ENCODE measurements at regions not wholly inside any gene's neighbourhood (a gene's known extent, or its start where the extent isn't known, plus 50 kb on each side); places are given as distances from the start of the nearest gene placed in this dataset.
"Not testable (repeated sequence)": the region's sequence is repeated elsewhere in the genome, so short reads cannot be mapped to it uniquely, and the experiment has no call there.

DNA sequence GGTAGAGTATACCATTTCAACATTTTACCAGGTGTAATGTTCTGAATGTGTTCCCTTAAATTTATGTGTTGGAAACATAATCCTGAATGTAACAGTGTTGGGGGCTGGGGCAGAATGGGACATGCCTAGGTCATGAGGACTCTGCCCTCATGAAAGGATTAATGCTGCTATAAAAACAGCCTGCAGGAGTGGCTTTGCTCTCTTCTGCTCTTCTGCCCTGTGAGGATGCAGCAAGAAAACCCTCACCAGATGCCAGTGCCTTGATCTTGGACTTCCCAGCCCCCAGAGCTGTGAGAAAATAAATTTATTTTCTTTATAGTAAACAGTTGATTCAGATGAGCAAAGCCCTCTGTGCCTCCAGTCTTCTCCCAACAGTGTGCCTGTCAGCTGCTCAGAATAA, 326.0 kb upstream of the ONECUT1 start:
- DNase-seq = no peak

DNA sequence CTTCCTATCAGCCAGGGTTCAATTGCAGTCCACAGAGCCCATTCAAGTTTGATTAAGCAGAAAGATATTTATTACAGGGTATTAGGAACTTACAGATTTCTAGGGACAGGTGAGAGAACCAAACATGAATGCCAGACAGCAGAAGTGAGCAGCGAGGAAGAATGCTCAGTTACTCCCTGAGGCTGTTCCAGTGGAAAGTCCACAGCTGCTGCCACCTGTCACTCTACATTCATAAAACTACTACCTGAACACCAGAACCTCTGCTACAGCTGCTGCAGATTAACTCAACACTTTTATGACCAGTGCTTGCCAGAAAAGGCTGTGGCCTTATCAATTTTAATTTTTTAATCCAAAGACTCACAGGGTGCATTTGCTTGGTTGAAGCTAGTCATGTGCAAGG, 325.4 kb upstream of the ONECUT1 start:
- no peak for DNase-seq

DNA sequence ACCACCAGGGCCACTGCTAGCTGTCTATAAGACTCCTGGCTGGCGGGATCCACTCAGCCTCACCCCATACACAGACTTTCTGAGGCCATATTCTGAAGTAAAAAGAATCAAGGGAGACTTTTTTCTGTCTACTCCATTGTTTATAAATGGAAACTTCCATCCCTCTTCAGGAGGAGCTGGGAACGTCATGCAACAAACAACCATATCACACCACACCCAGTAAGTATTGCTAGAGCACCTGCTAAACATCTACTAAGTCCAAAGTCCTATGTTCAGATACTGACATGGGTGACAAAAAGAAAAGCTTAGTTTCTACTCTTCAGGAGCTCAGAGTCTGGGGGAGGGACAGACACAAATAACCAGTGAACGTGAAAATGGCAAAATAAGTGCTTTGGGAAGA, 324.8 kb upstream of the ONECUT1 start:
- DNase-seq = no peak

DNA sequence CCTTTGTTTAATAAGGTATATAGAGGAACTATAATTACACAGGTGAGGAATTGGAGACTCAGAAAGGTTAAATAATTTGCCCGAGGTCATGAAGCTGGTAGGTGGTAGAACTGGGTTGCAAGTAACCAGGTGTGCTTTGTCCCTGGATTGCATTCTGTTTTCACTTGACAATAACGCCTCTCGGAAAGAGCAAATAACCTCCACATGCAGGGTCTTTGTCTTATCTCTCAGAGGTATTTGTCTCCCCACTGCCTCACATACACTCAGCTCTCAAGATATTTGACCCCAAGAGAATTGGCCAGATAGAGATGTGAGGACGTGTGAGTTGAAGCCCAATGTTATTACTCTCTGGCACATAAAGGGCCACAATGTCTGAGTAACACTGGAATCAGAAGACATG, 320.9 kb upstream of the ONECUT1 start:
- DNase-seq = no peak

DNA sequence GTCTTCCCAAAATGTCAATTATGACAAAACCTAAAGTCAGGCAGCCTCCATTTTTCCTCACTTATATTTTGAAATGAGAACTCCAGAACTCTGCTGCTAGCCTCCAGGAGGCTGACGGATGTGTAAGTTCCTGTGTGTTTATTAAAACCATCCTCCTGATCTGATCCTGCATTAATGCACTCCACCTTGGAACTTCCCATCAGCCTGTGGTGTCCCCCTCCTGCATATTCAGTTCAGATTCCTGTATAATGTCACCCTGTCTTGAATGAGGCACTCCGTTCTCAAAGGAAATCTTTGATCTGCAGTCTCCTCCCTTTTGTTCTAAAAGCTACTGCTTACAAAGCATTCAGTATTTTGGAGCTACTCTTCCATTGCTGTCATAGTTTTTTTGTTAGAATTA, 318.2 kb upstream of the ONECUT1 start:
- DNase-seq = no peak

DNA sequence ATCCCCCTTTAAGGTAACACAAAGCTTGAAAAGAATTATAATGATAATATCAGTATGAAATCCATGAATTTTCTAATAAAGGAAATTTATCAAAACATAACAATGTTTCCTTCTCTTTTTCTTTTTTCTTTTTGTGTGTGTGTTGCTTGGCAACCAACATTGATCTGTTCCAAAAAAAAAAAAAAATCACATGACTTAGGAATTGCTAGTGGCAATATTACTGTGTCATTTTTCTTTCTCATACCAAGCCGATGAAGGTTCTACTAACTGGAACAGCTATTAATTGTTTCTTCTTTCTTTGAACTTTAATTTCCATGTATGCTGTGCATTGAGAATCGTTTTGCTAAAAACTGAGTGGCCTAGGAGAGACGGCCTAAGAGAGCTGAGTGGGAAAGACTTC, 317.7 kb upstream of the ONECUT1 start:
- no peak for DNase-seq

DNA sequence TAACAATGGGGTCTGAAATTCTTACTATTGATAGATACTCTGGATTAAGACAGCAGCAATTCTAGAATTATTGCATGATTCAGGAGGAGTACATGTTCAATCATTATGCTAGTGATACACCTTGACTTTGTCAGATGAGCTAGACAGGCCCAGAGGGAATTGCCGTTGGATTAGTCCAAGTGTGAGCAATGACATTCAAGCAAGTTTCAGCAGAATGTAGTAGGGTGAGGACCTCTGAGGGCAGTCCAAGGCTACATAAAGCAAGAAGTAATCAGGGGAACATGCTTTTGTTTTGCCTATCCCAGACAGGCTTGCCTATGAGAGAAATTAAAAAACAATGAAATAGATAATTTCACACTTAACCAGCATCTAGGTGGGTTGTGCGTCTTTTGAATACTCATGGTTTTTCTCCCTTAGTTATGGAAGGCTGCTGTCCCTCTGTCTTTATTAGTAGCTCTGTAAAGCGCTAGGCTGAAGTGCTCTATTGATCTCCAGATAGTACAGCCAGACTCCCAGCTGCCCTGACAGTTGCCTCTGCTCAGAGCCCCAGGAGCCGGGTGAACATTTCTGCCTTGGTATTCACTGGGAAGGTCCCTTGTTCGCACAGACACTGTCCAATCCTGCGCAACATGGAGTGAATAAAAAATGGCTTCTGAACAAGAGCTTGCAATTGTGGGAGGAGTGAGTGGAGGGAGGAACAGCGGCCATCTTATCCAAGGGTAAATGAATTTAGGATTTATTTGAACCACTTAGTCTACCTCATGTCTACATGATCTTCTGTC, 316.6 kb upstream of the ONECUT1 start:
- DNase-seq = no peak

DNA sequence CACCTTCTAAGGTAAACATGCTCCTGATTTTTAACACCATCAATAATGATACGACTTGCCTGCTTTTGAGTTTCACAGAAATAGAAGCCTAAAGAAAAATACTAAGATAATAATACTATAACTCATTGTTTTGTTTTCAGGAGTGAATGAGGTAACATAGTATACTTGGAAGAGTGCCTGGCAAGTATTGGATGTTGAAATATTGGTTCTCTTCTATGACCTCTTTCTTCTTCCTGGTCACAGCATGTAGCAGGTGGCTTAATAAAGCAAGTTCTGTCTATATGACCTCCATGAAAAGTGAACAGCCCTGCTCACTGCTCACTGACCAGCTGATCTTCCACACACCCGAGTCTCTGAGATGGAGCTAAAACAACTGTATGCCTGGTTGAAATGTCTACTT, 312.3 kb upstream of the ONECUT1 start:
- DNase-seq = no peak

DNA sequence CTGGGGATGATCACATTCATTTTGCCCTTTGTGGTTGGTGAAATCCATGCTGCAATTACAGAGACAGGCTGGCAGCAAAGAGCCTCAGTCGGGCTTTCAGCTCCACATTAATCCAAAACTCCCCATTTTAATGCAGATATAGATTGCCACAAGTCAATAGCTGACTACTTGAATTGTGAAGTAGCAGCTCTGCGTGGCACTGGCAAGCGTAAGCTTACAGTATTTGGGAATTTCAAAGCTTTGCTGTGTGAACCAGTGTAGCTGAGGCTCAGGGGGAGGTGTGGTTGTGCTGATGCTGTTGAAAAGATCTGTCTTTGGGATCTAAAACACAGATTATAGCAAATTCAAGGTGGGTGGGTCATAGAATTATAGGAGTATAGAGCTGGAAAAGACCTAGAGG, 290.3 kb upstream of the ONECUT1 start:
- no peak for DNase-seq

DNA sequence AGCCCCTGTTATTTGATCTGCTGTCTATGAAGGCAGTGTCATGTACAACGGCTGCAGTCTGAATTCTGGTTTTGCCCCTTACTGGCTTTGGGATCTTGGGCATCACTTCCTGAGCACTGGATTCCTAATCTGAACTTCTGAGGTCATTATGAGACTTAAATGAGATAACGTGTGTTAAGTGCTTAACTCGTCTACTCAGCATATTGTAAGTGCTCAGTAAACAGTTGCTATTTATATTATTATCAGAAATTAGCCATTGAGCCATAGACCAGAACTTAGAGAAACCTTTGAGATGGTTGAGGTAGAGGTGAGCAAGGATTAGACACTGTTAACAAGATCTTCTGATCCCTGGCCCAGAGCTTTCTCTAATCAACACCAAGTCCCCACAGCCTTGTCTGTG, 284.1 kb upstream of the ONECUT1 start:
- no peak for DNase-seq

DNA sequence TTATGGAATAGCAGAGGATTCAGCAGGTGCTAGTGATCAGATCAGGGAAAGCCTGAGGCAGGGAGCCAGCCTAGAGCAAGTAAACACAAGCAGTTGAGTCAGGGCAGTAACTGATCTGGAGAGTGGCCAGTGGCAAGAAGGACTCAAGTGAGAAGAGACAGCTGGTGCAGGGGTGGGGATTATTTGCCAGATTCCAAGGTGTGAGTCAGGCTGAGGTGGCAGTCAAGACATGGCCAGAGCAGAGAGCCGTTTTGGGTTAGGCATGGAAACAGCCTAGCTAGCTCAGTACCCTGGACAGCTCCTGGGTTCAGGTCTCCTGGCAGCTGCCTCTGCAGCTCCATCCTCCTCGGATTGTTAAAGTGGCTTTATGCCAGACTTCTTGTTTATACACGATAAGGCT, 281.9 kb upstream of the ONECUT1 start:
- no peak for DNase-seq

DNA sequence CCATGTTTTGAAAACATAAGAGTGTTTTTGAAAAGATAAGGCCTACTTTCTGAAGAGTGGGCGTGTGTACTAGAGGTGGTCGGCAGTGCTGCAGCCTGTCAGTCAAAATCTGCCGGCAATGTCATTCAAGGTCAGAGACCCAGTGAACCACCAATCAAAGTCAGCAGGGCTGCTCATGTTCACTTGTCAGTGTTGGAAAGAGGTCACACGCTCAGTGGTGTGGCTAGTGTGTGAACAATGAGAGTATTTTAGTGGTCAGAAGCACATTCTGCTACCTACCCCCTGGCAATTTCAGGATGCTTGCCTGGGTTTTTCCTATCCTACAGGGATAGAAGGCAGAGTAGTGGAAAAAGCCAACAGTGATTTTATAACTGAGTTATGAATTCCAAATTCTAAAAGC, 278.5 kb upstream of the ONECUT1 start:
- no peak for DNase-seq

DNA sequence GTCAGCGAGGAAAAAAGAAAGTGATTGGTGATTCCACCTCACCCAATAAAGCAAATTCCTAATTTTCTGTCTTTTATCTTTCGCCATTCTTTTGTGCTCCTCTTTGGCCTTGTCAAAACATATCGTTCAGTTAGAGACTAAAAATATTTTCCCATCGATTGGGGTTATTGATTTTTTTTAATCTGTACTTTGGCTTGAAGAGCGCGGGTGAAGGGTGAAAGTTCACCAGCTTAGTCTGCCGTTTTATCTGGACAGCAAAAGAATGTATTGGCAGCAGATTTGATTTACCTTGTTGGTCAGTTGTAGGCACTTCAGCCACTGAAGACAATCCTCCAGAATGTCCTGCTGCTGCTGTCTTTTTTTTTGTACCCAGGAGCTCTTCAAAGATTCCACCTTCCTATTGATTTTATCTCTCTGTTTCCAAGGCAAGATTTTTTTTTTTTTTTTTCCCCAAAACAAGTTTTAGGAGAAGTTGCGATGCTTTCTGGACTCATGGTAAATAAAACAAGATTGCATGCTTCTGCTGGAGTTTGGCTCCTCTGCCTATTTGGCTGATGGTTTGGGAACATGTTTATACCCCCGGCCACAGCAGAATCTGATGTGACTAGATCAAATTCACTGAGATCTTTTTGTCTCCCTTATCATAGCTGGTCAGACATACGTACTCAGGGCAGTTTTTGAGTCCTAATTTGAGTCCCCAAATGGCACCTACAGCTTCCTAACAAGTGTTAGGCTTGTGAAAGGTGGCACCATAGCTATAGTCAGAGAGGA, 269.3 kb upstream of the ONECUT1 start:
- DNase-seq = no peak

DNA sequence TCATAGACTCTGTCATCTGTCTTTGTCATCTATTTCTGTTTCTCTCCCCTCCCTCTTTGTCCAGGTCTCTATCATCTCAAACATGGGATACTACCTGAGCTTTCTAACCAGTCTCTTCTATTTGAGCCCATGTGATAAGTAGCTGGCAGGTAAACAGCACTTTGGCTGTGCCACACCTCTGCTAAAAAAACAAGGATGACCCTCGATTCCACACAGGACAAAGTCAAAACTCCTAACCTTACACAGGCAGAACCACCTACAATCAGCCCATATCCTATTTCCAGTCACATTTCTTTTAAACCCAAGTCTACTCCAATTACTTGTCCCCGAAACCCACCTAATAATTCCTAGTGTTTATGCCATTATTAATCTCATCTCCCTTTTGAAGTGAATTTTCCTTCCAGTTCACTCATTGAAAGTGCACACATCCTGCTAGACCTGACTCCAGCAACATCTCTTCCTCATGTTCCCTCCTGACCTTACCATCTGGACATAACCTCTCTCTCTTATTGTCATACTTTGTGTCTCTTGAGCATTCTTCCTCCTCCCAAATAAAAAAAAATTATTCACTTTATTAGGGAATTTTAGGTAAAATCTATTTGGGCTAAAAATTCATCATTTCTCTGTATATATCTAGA, 256.1 kb upstream of the ONECUT1 start:
- DNase-seq = no peak

DNA sequence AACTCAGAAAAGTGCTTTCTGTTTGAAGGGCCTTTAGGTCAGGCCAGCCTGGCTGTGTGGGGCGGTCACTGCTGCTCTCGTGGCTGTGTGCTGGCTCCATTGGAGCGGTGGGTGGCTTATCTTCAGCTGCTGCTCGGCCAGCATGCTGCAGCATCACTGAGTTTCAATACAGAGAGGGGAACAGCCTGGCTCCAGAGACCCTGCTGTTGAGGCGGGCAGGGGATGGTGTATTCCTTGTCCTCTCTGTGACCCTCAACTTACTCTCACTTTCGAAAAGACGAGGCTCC, 248.5 kb upstream of the ONECUT1 start:
- DNase-seq = no peak

DNA sequence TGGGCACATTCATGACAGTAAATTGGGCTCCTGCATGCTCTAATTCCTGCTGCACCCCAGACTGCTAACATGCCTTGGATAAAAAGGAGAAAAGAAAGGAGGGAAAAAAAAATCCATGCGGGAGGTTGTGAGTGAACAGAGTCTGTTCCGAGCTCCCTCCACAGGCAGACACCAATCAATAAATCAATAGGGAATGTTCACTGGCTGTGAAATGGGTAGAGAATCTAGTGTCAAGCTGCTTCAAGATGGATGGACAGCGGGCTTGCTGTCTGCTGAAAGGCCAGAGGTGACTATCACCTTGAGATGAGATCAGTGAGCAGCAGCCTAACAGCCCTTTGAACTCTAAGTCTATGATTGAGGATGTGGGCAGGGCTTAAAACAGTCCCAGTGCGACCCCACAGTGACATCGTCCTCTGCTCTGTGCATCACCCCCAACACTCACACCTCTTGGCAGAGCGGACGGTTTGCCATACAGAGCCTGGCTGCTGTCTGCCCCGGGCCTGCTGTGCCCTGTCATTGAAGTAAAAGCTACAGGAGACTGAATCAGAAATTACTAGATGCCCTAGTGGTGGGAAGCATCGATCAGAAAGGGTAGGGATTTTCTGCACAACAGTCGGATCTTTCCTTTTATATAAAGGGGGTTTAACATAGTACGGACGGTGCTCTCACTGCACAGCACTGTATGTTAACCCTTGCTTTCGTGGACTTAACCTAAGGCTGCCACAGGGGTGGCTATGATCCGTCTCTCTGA, 247.9 kb upstream of the ONECUT1 start:
- DNase-seq = no peak

DNA sequence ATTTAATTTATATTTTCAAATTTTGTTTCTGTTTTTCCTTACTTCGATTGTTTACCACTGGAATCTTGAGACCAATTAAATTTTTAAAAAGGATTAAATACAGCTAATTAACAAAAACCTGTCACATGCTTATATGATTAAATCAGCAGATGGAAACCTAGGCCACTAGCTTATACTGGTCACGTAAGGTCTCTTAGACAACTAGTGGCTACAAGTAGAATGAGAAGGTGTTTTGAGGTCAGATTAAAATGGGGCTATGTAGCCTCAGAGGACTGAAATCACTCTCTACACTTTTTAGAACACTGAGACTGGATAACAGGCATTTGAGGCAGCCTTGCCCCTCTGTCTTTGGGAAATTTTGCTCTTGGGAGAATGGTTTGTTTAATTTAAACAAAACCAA, 246.5 kb upstream of the ONECUT1 start:
- no peak for DNase-seq

DNA sequence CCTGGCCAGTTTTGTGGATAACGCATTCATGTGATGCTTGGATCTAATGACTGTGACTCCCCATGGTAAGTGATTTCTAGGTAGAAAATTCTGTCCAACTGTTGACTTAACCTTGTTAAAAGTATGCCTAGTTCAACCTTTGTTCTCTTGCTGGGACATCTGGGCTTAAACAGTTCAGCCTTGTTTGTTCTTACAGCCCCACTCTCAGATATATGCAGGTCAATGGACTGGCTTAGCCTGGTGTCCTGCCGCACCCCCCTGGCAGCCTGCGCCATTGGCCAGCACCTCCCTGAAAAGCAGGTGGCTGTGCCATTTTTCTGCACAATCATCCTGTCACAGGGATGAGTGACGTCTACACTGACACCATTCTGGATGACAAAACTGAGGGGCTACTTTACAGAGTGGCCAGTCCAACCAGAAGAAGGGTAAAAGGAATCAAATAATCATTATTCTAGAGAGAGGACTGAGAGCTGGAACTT, 244.7 kb upstream of the ONECUT1 start:
- DNase-seq = no peak

DNA sequence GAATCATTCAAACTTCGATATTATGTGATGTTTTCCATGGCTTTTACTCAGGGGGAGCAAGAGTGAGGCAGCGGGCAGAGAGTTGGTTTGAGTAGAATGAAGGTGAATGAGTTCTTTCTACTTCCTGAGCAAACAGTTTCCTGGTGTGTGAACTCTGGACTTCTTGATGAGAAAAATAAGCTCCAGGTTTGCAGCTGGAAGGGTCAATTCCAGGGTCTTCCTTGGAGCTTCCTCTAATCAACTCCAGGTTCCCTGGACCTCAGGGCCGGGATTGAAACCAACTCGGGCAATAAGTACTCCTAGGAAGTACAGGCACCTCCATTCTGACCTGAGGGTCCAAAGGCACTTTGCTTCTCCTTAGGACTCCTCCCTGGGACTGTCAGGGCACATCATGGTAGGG, 243.6 kb upstream of the ONECUT1 start:
- DNase-seq = no peak

DNA sequence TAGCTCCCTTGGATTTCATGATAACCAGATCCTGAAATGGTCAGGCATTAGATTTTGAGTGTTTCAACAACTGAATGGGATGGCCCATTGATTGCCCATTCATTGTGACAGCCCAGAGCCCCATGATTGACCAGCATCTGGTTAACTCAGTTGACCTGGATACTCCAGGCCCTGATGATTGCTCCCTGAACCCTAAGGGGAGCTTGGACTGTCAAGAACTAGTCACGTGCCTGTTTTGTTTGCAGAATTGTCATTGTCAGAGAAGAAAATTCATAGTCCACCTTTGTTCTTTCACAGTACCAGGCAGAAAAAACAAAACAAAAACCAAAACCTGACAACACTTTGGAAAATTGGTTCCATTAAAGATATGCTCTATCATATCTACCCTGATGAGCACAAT, 241.3 kb upstream of the ONECUT1 start:
- no peak for DNase-seq

DNA sequence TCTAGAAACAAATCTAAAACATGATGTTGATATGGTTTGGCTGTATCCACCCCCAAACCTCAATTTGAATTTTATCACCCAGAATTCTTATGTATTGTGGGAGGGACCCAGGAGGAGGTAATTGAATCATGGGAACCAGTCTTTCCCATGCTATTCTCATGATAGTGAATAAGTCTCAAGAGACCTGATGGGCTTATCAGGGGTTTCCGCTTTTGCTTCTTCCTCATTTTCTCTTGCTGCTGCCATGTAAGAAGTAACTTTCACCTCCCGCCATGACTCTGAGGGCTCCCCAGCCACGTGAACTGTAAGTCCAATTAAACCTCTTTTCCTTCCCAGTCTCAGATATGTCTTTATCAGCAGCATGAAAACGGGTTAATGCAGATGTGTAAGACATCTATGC, 232.7 kb upstream of the ONECUT1 start:
- DNase-seq = no peak

DNA sequence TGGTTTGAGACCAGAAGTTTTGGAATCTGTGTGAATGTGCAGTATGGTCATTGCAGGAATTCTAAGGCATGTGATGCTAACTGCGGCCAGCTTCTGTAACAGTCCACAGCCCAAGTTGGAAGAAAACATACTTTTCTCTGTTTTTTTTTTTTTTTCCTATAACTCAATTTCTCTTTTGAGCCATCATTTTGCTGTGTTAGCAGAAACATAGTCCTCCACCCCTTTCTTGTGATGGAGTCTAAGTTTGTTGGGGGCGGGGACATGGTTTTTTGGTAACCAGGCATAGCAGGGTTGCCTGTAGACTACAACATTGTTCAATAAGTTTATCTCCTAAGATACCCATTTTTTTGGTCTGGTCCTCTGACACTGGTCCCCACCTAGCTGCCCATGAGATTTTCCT, 223.2 kb upstream of the ONECUT1 start:
- DNase-seq = no peak

DNA sequence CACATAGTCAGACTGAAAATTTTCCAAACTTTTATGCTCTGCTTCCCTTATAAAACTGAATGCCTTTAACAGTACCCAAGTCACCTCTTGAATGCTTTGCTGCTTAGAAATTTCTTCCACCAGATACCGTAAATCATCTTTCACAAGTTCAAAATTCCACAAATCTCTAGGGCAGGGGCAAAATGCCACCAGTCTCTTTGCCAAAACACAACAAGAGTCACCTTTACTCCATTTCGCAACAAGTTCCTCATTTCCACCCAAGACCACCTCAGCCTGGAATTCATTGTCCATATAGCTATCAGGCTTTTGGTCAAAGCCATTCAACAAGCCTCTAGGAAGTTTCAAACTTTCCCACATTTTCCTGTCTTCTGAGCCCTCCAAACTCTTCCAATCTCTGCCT, 221.6 kb upstream of the ONECUT1 start:
- DNase-seq = not testable (repeated sequence)

DNA sequence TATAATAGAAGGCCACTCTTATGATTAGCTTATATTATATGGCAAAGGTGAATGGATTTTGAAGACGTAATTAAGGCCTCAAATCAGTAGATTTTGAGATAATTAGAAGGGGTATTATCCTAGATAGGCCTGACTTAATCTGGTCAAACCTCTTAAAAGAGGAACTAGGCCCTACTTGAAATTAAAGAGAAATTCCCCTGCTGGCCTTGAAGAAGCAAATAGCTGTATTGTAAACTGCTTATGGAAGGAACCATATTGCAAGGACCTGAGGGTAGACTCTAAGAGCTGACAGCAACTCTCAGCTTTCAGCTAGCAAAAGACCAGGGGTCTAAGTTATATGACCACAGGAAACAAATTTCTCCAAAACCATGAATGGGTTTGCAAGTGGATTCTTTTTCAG, 219.0 kb upstream of the ONECUT1 start:
- no peak for DNase-seq
